ENCODE measurements at regions not wholly inside any gene's neighbourhood (a gene's known extent, or its start where the extent isn't known, plus 50 kb on each side); places are given as distances from the start of the nearest gene placed in this dataset.

DNA sequence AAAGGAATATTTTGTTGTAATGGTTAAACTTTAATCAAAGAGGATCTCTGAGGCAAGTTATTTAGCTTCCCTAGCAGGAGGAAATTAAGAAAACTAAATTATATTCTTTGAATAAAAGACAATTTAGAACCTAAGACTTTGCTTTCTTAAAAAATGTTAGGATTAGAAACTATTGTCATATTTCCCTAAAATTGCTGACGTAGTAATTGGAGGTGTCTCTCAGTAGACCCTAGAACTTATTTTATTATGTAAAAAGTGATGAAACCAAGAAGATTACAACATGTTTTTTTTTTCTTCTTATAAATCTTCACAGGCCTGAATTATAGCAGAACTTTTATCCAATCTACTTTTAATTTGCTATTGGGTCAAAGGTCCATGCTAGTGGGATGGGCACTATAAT, 363.3 kb upstream of the THRB start:
- SMC1A ChIA-PET (ENCODE audit: uncharacterized antibody, unreplicated experiment): interaction anchor here (1.2 kb wide), 1 partner anchor 17 kb away, joined by 3 read pairs; no protein-coding TSS in a partner anchor
- intact Hi-C loops (cut with micrococcal nuclease; ENCODE audit: unreplicated experiment) (no loop called here), in situ Hi-C loops (cut with MboI) (no loop called here)
- Histone ChIP-seq H3K36me3 (ENCODE audit: control insufficient read depth in 2 of 2, insufficient read depth in 2 of 2, low read length in 1 of 2) (no peaks in the 10 kb centered on the region), H3K4me1 (ENCODE audit: control insufficient read depth, insufficient read depth, low read length) (no peaks in the 10 kb centered on the region), H3K27ac (ENCODE audit: control insufficient read depth, insufficient read depth) (no peak overlapping the region), H3K79me2 (ENCODE audit: control insufficient read depth, insufficient read depth, low read length) (no peaks in the 10 kb centered on the region), H4K20me1 (ENCODE audit: control insufficient read depth, insufficient read depth) (no peaks in the 10 kb centered on the region), H2AFZ (ENCODE audit: control insufficient read depth, low read depth, low read length) (no peak overlapping the region), H3K9me3 (replicated peaks; ENCODE audit: control insufficient read depth, insufficient read depth, low read length) (no peaks in the 10 kb centered on the region), H3K4me3 (no peak overlapping the region), H3K9ac (ENCODE audit: control insufficient read depth, insufficient read depth, low read length) (no peak overlapping the region), H3K4me2 (ENCODE audit: control insufficient read depth, insufficient read depth) (no peak overlapping the region), H3K27me3 (replicated peaks in 1 of 2; ENCODE audit: control insufficient read depth in 2 of 2, insufficient read depth in 2 of 2, low read length in 1 of 2) (no peaks in the 10 kb centered on the region; a peak in 1 of 4 replicates)
- TF ChIP-seq, protein P1, sequence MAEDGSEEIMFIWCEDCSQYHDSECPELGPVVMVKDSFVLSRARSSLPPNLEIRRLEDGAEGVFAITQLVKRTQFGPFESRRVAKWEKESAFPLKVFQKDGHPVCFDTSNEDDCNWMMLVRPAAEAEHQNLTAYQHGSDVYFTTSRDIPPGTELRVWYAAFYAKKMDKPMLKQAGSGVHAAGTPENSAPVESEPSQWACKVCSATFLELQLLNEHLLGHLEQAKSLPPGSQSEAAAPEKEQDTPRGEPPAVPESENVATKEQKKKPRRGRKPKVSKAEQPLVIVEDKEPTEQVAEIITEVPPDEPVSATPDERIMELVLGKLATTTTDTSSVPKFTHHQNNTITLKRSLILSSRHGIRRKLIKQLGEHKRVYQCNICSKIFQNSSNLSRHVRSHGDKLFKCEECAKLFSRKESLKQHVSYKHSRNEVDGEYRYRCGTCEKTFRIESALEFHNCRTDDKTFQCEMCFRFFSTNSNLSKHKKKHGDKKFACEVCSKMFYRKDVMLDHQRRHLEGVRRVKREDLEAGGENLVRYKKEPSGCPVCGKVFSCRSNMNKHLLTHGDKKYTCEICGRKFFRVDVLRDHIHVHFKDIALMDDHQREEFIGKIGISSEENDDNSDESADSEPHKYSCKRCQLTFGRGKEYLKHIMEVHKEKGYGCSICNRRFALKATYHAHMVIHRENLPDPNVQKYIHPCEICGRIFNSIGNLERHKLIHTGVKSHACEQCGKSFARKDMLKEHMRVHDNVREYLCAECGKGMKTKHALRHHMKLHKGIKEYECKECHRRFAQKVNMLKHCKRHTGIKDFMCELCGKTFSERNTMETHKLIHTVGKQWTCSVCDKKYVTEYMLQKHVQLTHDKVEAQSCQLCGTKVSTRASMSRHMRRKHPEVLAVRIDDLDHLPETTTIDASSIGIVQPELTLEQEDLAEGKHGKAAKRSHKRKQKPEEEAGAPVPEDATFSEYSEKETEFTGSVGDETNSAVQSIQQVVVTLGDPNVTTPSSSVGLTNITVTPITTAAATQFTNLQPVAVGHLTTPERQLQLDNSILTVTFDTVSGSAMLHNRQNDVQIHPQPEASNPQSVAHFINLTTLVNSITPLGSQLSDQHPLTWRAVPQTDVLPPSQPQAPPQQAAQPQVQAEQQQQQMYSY (CRISPR knock-in tag; IDR thresholded peaks at IDR 0.05): no peak
- TF ChIP-seq, protein P2, sequence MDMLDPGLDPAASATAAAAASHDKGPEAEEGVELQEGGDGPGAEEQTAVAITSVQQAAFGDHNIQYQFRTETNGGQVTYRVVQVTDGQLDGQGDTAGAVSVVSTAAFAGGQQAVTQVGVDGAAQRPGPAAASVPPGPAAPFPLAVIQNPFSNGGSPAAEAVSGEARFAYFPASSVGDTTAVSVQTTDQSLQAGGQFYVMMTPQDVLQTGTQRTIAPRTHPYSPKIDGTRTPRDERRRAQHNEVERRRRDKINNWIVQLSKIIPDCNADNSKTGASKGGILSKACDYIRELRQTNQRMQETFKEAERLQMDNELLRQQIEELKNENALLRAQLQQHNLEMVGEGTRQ (IDR thresholded peaks at IDR 0.05; ENCODE audit: borderline replicate concordance, low read depth, low read length): no peak
- TF ChIP-seq ZNF384 (IDR thresholded peaks at IDR 0.05; ENCODE audit: borderline replicate concordance, low read depth, low read length) (no peak), BMI1 (IDR thresholded peaks at IDR 0.05; ENCODE audit: borderline replicate concordance) (no peak), RFX5 (IDR thresholded peaks at IDR 0.05; ENCODE audit: low read depth, low read length) (no peak), RB1 (IDR thresholded peaks at IDR 0.05; ENCODE audit: borderline replicate concordance) (no peak)
- WGBS (ENCODE audit: insufficient coverage, insufficient replicate concordance, low lambda C conversion rate, missing lambda C conversion rate): 52% methylated on average over 1 of the region's 1 CpG
- DNase-seq (ENCODE audit: low read depth, low spot score): no peak
- CTCF ChIA-PET: no interaction called here
- RAD21 ChIA-PET (ENCODE audit: unreplicated experiment): no interaction called here
- ATAC-seq: no peak
- no peak for FAIRE-seq
- no TSS peak for BruUV-seq (replicated peaks)
- POLR2A ChIA-PET: no interaction called here

Data from GM12878 (cell line).